IMR-90 (cell line): ENCODE measurements at regions not wholly inside any gene's neighbourhood (a gene's known extent, or its start where the extent isn't known, plus 50 kb on each side); places are given as distances from the start of the nearest gene placed in this dataset.

Experiments used
- ATAC-seq: fragments of 200-7000 bp; cut with Tn5 transposase; 2 replicates; pipeline ENCODE4 v1.9.1; 2020; ENCODE audit warnings: low read depth, mild to moderate bottlenecking, moderate library complexity
- BruUV-seq: library from RNA; stranded (reverse); fragments of 400-500 nt; replicated peaks from 2 replicates; lab custom pipeline; 2021; lab: Mats Ljungman, UMichigan
- CTCF ChIA-PET: fragments of 300-600 bp; formaldehyde crosslinking; extraction: SDS; loops from one replicate; lab custom pipeline; 2021; ENCODE audit warnings: antibody characterized with exemption; lab: Yijun Ruan, JAX
- POLR2A ChIA-PET: fragments of 300-600 bp; sonication (Branson Sonifier 250); formaldehyde crosslinking; loops from one replicate; lab custom pipeline; 2022; ENCODE audit warnings: antibody characterized with exemption; ENCODE audit not compliant: unreplicated experiment; lab: Charles Lee
- DNase-seq: peaks from one replicate; pipeline ENCODE4 v3.0.0; 2013
- H2AFZ ChIP-seq: replicated peaks from 2 replicates; pipeline ENCODE3; 2013; ENCODE audit warnings: low read length, mild to moderate bottlenecking; ENCODE audit not compliant: poor library complexity
- H2AK5ac ChIP-seq: 2 replicates; pipeline ENCODE4 v1.6.1; 2013; ENCODE audit warnings: low read depth, low read length, inconsistent platforms
- H2AK9ac ChIP-seq: replicated peaks from 2 replicates; pipeline ENCODE3; 2013; ENCODE audit warnings: mild to moderate bottlenecking, low read depth, low read length, moderate library complexity; ENCODE audit not compliant: poor library complexity
- H2BK120ac ChIP-seq: 2 replicates; pipeline ENCODE4 v1.6.1; 2013; ENCODE audit warnings: low read depth, low read length, inconsistent platforms
- H2BK15ac ChIP-seq: 3 replicates; pipeline ENCODE4 v1.6.1; 2013; ENCODE audit warnings: low read depth, low read length, inconsistent platforms
- H2BK20ac ChIP-seq: 2 replicates; pipeline ENCODE4 v1.6.1; 2013; ENCODE audit warnings: low read depth, mild to moderate bottlenecking, inconsistent platforms, low read length, moderate library complexity
- H2BK5ac ChIP-seq: 2 replicates; pipeline ENCODE4 v1.6.1; 2013; ENCODE audit warnings: mild to moderate bottlenecking, low read depth, low read length, inconsistent platforms; ENCODE audit not compliant: poor library complexity, severe bottlenecking
- H3K14ac ChIP-seq: replicated peaks from 2 replicates; pipeline ENCODE4 v1.6.1; 2013; ENCODE audit warnings: low read depth, low read length, inconsistent platforms
- H3K18ac ChIP-seq: 2 replicates; pipeline ENCODE4 v1.6.1; 2013; ENCODE audit warnings: low read depth, low read length, control low read depth
- H3K23ac ChIP-seq: 2 replicates; pipeline ENCODE4 v1.6.1; 2013; ENCODE audit warnings: low read depth, low read length, inconsistent platforms
- H3K27ac ChIP-seq: 2 replicates; pipeline ENCODE4 v1.5.1; 2013; ENCODE audit warnings: mild to moderate bottlenecking, control low read depth, low read length; ENCODE audit not compliant: insufficient read depth
- H3K27me3 ChIP-seq: 2 replicates; pipeline ENCODE4 v1.6.1; 2013; ENCODE audit warnings: low read length; ENCODE audit not compliant: control insufficient read depth, insufficient read depth
- H3K36me3 ChIP-seq: 2 replicates; pipeline ENCODE4 v1.6.1; 2013; ENCODE audit warnings: low read length, mixed read lengths; ENCODE audit not compliant: control insufficient read depth, insufficient read depth
- H3K4ac ChIP-seq: 2 replicates; pipeline ENCODE4 v1.6.1; 2013; ENCODE audit warnings: low read depth, low read length, inconsistent platforms
- H3K4me1 ChIP-seq: 2 replicates; pipeline ENCODE4 v1.6.1; 2013; ENCODE audit warnings: low read length, mixed read lengths; ENCODE audit not compliant: control insufficient read depth, insufficient read depth
- H3K4me2 ChIP-seq: 2 replicates; pipeline ENCODE4 v1.6.1; 2013; ENCODE audit warnings: low read depth, mild to moderate bottlenecking, control low read depth, low read length, moderate library complexity
- H3K4me3 ChIP-seq: 2 replicates; pipeline ENCODE4 v1.5.1; 2013; ENCODE audit warnings: low read depth, mild to moderate bottlenecking, control low read depth, low read length, moderate library complexity; ENCODE audit not compliant: insufficient read depth
- H3K56ac ChIP-seq: 2 replicates; pipeline ENCODE4 v1.6.1; 2013; ENCODE audit warnings: low read length, inconsistent platforms; ENCODE audit not compliant: insufficient read depth; ENCODE audit errors: extremely low read depth
- H3K79me1 ChIP-seq, 2 experiments: 2 replicates each; pipeline ENCODE4 v1.6.1; 2013; ENCODE audit warnings: low read length in 2 of 2, inconsistent platforms in 1 of 2, low read depth in 1 of 2
- H3K9ac ChIP-seq: 2 replicates; pipeline ENCODE4 v1.6.1; 2013; ENCODE audit warnings: low read depth, low read length, control low read depth
- H3K9me1 ChIP-seq: 2 replicates; pipeline ENCODE4 v1.6.1; 2013; ENCODE audit warnings: low read length, inconsistent platforms; ENCODE audit not compliant: insufficient read depth
- H3K9me3 ChIP-seq: 2 replicates; pipeline ENCODE4 v1.6.1; 2013; ENCODE audit warnings: low read length; ENCODE audit not compliant: control insufficient read depth, insufficient read depth
- H4K20me1 ChIP-seq: 2 replicates; pipeline ENCODE4 v1.6.1; 2013; ENCODE audit warnings: low read length, inconsistent platforms; ENCODE audit not compliant: insufficient read depth
- H4K5ac ChIP-seq: 2 replicates; pipeline ENCODE4 v1.6.1; 2013; ENCODE audit warnings: mild to moderate bottlenecking, low read depth, low read length, control low read depth
- H4K8ac ChIP-seq, 2 experiments: 2 replicates each; pipeline ENCODE4 v1.6.1; 2013; ENCODE audit warnings: low read depth in 2 of 2, low read length in 2 of 2, control low read depth in 1 of 2, inconsistent platforms in 1 of 2
- H4K91ac ChIP-seq: 2 replicates; pipeline ENCODE4 v1.6.1; 2013; ENCODE audit warnings: low read depth, low read length, inconsistent platforms; ENCODE audit not compliant: insufficient read depth
- BHLHE40 ChIP-seq: fragments of 150-350 bp; IDR thresholded peaks from 2 replicates; pipeline ENCODE4 v1.6.1; 2016; ENCODE audit warnings: mild to moderate bottlenecking, low read depth, low read length
- CEBPB ChIP-seq: IDR thresholded peaks from 2 replicates; pipeline ENCODE4 v1.6.1; 2012; ENCODE audit warnings: low read depth, low read length, improper control_type of control experiment
- CHD1 ChIP-seq: IDR thresholded peaks from 2 replicates; pipeline ENCODE4 v1.6.1; 2012; ENCODE audit warnings: low read depth, low read length, improper control_type of control experiment
- FOS ChIP-seq: fragments of 150-350 bp; IDR thresholded peaks from 2 replicates; pipeline ENCODE4 v1.6.1; 2016; ENCODE audit warnings: low read depth, low read length
- MAFK ChIP-seq: IDR thresholded peaks from 2 replicates; pipeline ENCODE4 v1.6.1; 2012; ENCODE audit warnings: low read depth, low read length, improper control_type of control experiment
- MAZ ChIP-seq: IDR thresholded peaks from 2 replicates; pipeline ENCODE4 v1.6.1; 2012; ENCODE audit warnings: low read depth, mild to moderate bottlenecking, low read length, improper control_type of control experiment, moderate library complexity, borderline replicate concordance
- MXI1 ChIP-seq: IDR thresholded peaks from 2 replicates; pipeline ENCODE4 v1.6.1; 2012; ENCODE audit warnings: low read depth, mild to moderate bottlenecking, low read length, moderate library complexity, borderline replicate concordance
- NFE2L2 ChIP-seq: fragments of 150-350 bp; IDR thresholded peaks from 2 replicates; pipeline ENCODE4 v1.6.1; 2016; ENCODE audit warnings: low read depth, mild to moderate bottlenecking, low read length
- POLR2A ChIP-seq: IDR thresholded peaks from 2 replicates; pipeline ENCODE4 v1.6.1; 2012; ENCODE audit warnings: mild to moderate bottlenecking, low read depth, low read length
- RAD21 ChIP-seq: IDR thresholded peaks from 2 replicates; pipeline ENCODE4 v1.6.1; 2012; ENCODE audit warnings: low read length, improper control_type of control experiment
- SMC3 ChIP-seq: fragments of 150-350 bp; IDR thresholded peaks from 2 replicates; pipeline ENCODE4 v1.6.1; 2016; ENCODE audit warnings: low read depth, mild to moderate bottlenecking, antibody characterized with exemption, low read length, moderate library complexity
- USF2 ChIP-seq: fragments of 150-350 bp; IDR thresholded peaks from 2 replicates; pipeline ENCODE4 v1.6.1; 2017; ENCODE audit warnings: mild to moderate bottlenecking, antibody characterized with exemption, low read length, low read depth
- WGBS, 2 experiments: methylation state at CpG; one replicate each; pipeline versions ENCODE4 v1.1.5 to v1.1.7; 2013; ENCODE audit warnings: missing lambda C conversion rate in 2 of 2; ENCODE audit not compliant: insufficient read length in 1 of 2; ENCODE audit errors: extremely low coverage in 2 of 2; 5-methylcytosine and 5-hydroxymethylcytosine counted together
- dilution Hi-C: fragments of 300-500 bp; cut with HindIII; formaldehyde crosslinking; loops from one replicate; pipeline ENCODE4 v1.14.3; 2018; ENCODE audit warnings: low sequenced_read_pairs; ENCODE audit not compliant: unreplicated experiment
- in situ Hi-C: fragments of 300-500 bp; cut with MboI; formaldehyde crosslinking; loops from 3 replicates; pipeline ENCODE4 v1.14.3; 2019; ENCODE audit warnings: low sequenced_read_pairs, inconsistent platforms, mixed read lengths
- intact Hi-C: fragments of 100-400 bp; cut with micrococcal nuclease; formaldehyde crosslinking; loops from 2 replicates; pipeline ENCODE4 v1.10.0; 2022
- TF ChIP-seq, protein P1 (sequence below): conservative IDR thresholded peaks from 2 replicates; pipeline ENCODE4 v1.5.1; 2012; ENCODE audit warnings: mild to moderate bottlenecking, low read depth, low read length, improper control_type of control experiment
- TF ChIP-seq, protein P2 (sequence below): fragments of 150-350 bp; IDR thresholded peaks from 2 replicates; pipeline ENCODE4 v1.6.1; 2016; ENCODE audit warnings: low read depth, mild to moderate bottlenecking, low read length, moderate library complexity, borderline replicate concordance

- Histone ChIP-seq H3K18ac (no peak overlapping the region), H2BK20ac (no peak overlapping the region), H2AFZ (no peak overlapping the region), H2BK5ac (no peak overlapping the region), H2BK120ac (no peak overlapping the region), H3K56ac (no peak overlapping the region), H3K9me1 (no peaks in the 10 kb centered on the region), H3K4ac (no peak overlapping the region), H3K14ac (no peak overlapping the region), H3K9me3 (no peaks in the 10 kb centered on the region), H3K27ac (no peak overlapping the region), H4K5ac (no peak overlapping the region), H3K79me1 (no peaks in the 10 kb centered on the region), H3K4me3 (no peak overlapping the region), H4K8ac (no peak overlapping the region), H3K23ac (no peak overlapping the region), H4K20me1 (no peaks in the 10 kb centered on the region), H3K27me3 (no peaks in the 10 kb centered on the region), H2BK15ac (no peak overlapping the region), H3K4me1 (no peaks in the 10 kb centered on the region), H3K9ac (no peak overlapping the region), H2AK5ac (no peak overlapping the region), H2AK9ac (no peak overlapping the region), H3K4me2 (no peak overlapping the region), H3K36me3 (no peaks in the 10 kb centered on the region), H4K91ac (no peak overlapping the region)
- BruUV-seq = no TSS peak
- dilution Hi-C loops = no loop called here
- TF ChIP-seq BHLHE40 (no peak), MAZ (no peak), POLR2A (no peak), MXI1 (no peak), RAD21 (no peak), CEBPB (no peak), FOS (no peak), USF2 (no peak), SMC3 (no peak), MAFK (no peak), CHD1 (no peak), NFE2L2 (no peak)
- TF ChIP-seq, protein P1, sequence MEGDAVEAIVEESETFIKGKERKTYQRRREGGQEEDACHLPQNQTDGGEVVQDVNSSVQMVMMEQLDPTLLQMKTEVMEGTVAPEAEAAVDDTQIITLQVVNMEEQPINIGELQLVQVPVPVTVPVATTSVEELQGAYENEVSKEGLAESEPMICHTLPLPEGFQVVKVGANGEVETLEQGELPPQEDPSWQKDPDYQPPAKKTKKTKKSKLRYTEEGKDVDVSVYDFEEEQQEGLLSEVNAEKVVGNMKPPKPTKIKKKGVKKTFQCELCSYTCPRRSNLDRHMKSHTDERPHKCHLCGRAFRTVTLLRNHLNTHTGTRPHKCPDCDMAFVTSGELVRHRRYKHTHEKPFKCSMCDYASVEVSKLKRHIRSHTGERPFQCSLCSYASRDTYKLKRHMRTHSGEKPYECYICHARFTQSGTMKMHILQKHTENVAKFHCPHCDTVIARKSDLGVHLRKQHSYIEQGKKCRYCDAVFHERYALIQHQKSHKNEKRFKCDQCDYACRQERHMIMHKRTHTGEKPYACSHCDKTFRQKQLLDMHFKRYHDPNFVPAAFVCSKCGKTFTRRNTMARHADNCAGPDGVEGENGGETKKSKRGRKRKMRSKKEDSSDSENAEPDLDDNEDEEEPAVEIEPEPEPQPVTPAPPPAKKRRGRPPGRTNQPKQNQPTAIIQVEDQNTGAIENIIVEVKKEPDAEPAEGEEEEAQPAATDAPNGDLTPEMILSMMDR = no peak
- TF ChIP-seq, protein P2, sequence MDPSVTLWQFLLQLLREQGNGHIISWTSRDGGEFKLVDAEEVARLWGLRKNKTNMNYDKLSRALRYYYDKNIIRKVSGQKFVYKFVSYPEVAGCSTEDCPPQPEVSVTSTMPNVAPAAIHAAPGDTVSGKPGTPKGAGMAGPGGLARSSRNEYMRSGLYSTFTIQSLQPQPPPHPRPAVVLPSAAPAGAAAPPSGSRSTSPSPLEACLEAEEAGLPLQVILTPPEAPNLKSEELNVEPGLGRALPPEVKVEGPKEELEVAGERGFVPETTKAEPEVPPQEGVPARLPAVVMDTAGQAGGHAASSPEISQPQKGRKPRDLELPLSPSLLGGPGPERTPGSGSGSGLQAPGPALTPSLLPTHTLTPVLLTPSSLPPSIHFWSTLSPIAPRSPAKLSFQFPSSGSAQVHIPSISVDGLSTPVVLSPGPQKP = no peak
- CTCF ChIA-PET = interaction anchor here (1.0 kb wide), 1 partner anchor 11 kb away, joined by 3 read pairs; no protein-coding TSS in a partner anchor
- intact Hi-C loops = no loop called here
- in situ Hi-C loops = no loop called here
- DNase-seq = no peak
- no peak for ATAC-seq
- WGBS, 2 experiments = no CpG with 5 or more reads among the region's 1 CpG
- POLR2A ChIA-PET = no interaction called here
These were observed 72.2 kb upstream of the PTCHD4 start for GRCh38 chr6:48183178-48183577.
